ENCODE measurements at regions not wholly inside any gene's neighbourhood (a gene's known extent, or its start where the extent isn't known, plus 50 kb on each side); places are given as distances from the start of the nearest gene placed in this dataset.
"Not testable (repeated sequence)": the region's sequence is repeated elsewhere in the genome, so short reads cannot be mapped to it uniquely, and the experiment has no call there.

DNA sequence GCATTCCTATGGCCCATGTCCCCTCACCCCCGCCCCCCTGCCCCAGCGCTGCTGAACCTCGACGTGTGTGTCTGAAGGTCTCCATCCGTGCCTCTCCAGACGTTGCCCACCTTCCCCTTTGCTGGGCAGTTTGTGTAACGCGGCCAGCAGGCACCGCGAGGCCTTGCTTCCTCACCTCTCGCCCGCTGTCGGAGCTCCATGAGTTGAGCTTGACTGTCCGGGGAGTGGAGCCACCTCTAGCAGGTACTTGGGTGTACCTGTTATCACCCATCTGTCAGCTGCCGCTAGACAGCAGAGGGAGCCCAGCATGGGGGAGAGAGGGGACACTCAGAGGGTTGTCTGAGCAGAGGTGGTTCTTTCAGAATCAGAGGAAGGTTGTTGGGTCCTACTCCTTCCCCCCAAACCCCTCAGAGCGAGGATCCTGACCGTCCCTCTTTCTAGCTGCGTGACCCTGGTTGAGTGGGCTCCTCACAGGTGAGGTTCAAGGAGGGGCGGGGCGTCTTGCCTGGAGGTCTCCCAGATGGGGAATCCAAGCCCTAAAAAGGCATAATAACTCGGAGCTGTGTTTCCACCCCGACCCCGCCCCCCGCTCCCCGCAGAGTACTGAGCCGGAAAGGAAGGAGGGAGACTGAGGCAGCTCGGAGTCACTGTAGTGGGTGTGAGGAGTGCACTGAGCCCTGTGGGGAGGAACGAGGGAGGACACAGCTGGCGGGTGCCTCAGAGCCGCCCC lies 184.7 kb downstream of the C9orf50 start:
- no peak for DNase-seq (ENCODE audit: low read depth)

DNA sequence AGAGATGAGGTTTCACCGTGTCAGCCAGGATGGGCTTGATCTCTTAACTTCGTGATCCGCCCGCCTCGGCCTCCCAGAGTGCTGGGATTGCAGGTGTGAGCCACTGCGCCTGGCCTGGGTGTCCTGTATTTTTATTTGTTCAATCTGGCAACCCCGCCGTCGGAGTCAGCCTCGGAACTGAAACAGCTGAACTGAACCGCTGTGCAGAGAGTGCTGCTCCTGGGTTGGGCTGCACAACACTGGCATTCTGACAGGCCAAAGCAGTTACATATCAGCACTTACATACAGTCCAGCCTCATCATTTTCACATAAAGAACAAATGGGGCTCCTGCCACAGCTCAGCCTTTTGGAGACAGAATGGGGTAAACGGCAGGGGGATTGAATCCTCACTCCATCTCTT lies 185.6 kb downstream of the C9orf50 start:
- no peak for DNase-seq (ENCODE audit: low read depth)

DNA sequence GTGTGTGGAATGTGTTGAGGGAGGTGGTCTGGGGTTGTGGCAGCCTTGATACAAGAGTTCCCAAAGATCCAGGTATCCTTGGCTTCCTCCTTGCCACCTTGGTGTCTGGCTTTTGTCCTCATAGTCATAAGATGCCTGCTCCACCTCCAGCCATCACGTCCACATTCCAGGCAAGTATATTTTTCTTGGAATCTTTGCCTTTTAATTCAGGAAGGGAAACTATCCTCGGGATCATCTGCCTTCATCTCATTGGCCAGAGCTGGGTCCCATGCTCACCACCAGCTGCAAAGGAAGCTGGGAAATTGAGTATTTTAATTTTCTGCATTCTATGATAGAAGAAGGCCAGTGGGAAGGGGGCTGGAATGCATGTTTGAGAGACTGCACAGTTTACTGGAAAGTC lies 186.7 kb downstream of the C9orf50 start:
- DNase-seq (ENCODE audit: low read depth), result no peak

DNA sequence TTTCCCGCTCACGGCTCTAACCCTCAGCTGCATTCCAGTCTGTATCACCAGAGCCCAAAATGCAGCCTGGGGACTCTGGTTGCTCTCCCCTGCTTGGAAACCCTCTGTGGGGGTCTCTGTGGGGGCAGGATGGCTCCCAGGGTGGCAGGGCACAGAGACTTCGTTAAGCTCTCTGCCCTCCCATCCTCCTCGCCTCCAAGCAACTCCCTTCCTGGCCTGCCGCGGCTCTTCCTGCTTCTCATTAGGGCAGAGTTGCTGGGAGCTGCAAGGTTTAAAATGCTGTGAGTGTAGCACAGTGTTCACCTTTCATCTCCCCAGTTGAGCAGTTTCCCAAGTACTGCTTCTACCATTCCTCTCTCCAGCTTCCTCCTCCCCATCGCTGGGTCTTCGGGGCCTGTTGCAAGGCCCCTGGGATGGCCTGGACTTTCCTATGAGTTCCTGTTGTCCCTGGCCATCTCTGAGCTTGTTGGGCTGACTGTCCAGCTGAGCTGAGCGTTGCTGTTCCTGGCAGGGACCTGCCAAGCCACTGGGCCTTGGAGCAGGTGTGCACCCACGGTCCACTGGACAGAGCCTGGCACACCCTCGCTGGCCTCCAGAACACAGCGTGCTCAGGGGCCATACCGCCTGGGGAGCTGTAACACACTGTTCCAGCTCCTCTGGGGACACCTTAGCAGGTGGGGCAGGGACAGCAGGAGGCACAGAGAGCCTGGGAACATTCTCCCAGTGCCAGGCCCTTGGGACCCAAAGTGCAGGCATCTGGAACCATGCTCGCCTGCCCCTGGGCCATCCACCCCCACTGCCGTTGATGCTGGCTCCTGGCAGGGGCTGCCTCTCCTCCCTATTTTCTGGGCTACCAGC lies 188.4 kb downstream of the C9orf50 start:
- DNase-seq (ENCODE audit: low read depth), result no peak

DNA sequence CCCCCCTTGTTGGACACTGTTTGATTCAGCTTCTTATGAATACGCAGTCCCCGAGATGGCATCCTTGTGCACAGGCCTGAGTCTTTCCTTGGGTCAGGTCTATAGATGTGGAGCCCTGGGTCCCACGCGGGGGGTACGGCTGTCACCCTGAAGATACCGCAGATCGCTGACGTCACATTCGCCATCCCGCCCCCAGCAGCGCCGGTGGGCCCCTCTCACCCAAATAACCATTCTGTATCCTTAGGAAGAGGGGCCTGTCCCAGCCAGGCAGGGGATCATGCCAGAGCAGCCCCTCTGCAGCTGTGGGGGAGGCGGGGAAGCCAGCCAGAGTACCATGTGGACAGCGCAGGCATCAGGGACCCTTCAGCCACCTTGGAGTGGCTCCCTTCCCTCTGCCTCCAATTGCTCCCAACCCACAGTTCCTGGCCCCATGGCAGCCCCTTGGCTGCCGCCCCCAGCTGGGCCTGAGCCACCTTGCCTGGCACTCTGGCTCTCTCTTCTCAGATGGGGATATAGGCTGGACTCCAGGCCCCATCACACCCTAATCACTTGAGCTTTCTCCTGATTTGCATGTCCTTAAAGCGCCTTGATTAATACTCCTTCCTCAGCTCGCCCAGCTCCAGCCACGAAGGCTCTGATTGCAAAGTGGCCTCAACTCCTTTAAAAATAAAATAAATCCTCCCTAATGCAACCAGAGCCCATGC lies 189.8 kb downstream of the C9orf50 start:
- no peak for DNase-seq (ENCODE audit: low read depth)

DNA sequence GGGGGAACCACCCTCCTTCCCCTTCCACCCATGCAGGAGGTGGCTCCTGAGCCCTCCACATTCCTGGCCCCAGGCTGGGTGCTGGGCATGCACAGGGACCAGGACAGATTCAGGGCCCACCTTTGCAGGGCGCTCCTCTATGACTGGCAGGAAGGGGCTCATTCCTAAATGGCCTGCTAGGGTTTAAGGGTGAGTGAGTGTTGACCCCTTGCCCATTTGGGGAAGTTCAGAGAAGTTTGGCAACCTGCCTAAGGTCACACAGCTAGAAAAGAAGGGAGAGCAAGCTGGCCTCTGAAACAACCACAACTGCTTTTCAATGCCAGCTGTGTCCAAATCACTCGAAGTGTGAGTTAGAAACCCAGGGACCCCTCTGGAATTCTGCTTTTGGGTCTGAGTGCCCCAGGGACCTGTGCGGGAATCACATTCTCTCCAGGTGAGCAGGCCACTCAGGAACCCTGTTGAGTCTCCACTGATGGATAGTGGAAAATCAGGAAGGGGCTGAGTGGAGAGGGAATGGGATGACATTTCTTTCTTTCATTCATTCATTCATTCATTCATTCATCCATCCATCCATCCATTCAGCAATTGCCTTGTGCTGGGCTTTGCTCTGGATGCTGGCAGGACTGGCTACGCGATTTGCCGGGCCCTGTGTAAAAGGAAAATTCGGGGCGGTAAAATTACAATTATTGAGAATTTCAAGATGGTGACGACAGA lies 191.9 kb downstream of the C9orf50 start:
- DNase-seq (ENCODE audit: low read depth), result no peak

DNA sequence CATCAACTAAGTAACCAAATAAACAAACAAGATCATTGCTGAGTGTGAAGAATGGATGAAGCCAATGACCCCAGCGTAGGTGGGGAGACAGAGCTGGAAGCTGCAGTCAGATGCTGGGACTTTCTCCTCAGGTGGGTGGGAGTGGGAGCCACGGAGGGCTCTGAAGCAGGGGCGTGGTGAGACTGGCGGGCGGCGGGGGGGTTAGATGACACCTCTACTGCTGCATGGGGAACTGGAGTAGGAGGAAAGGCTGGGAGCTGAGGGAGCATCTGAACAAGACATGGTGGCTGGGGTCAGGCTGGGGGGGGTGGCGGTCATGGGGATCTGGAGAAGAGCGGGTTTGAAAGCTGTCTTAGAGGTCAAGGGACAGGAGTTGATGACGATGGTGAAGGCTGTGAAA lies 193.8 kb downstream of the C9orf50 start:
- no peak for DNase-seq (ENCODE audit: low read depth)

DNA sequence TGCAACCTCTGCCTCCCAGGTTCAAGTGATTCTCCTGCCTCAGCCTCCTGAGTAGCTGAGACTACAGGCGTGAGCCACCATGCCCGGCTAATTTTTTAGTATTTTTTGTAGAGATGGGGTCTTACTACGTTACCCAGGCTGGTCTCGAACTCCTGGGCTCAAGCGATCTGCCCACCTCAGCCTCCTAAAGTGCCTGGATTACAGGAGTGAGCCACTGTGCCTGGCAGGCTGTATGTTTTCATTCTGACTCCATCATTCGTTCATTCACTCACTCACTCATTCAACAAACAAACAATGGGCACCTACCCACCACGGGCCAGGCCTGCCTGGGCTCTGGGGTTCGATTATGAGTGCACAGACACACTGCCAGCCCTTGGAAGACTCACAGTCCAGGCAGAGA lies 197.1 kb downstream of the C9orf50 start:
- not testable (repeated sequence) for DNase-seq (ENCODE audit: low read depth)

DNA sequence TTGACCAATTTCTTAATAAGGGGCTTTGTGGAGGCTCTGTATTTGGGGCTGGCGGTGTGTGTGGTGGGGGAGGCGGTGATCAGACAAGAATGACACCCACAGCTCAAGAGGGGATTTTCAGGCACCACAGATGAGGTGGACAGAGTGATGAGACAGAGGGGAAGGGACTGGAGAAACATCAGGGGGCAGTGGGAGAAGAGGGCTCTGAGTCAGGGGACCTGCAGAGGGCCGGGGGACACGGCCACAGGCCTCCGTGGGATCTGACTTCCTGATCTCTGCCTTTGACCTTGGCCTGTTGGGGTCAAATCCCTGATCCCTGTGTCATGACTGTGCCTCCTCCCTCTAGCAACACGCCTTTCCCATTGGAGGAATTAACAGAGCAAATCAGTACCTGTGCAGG lies 197.7 kb downstream of the C9orf50 start:
- no peak for DNase-seq (ENCODE audit: low read depth)

DNA sequence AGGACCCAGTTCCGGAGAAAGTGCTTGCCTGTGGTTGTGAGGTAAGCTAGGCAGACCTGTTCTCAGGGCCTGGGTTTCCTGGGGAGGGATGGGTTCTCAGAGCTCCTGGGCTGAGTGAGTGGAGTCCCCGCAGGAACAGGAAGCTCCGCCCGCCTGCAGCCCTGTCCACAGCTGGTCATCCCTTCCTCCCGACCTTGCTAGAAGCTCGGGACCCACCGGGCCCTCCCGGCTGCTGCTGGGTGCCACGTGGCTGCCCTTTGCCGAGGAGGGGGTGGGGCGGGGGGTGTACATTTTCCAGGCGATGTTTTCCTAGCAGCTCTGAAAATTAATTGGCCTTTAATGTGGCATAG lies 198.1 kb downstream of the C9orf50 start:
- DNase-seq (ENCODE audit: low read depth), result no peak

DNA sequence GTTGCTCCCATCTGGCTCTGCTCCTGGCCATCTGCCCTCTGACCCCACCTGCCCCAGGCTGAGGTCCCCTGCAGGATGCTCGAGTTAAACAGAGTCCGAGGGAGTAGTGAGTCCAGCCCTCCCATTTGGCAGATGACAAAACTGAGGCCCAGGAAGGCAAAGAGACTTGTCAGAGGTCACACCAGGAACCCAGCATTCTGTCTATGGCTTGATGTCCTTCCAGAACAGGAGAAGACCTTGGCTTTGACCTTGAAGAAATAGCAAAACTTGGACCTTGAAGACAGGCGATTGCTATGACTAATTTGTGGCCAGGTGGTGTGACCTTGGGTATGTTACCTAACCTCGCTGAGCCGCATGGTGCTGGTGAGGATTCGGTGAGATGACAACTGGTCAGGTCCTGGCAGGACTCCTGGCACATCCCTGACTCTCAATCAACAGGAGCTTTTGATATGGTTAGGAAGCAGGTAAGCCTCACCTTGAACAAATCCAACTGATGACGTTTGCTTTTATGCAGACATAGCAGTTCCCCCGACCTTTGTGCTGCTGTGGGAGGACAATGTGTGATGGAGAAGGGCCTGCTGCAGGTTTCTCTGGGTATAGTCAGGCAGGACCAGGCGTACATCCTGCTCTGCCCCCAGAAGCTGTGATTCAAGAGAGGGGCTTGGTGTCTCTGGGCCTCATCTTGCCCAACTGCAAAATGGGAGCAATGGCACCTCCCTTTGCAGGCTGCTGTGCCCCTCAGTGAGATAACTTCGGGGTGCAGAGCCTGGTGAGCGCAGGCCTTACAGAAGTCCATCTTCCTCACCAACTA lies 198.7 kb downstream of the C9orf50 start:
- no peak for DNase-seq (ENCODE audit: low read depth)

DNA sequence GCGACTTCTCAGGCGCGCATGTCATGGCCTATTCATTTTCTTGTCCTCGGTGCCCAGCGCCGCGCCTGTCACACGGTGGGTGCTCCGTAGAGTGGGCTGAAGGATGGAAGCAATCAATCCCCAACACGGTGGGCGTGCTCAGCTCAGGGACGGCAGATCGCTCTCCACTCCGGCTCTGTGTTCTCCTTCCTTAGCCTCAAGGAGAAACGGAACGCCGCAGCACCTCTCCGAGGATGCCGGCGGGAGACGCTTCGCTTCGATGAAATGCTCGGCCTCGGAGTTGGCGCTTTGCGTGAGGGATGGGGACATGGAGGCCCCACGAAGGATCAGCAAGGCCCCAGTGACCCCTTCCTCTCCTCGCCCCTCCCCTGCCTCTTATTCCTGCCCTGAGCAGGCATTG lies 199.5 kb downstream of the C9orf50 start:
- DNase-seq (ENCODE audit: low read depth), result no peak

DNA sequence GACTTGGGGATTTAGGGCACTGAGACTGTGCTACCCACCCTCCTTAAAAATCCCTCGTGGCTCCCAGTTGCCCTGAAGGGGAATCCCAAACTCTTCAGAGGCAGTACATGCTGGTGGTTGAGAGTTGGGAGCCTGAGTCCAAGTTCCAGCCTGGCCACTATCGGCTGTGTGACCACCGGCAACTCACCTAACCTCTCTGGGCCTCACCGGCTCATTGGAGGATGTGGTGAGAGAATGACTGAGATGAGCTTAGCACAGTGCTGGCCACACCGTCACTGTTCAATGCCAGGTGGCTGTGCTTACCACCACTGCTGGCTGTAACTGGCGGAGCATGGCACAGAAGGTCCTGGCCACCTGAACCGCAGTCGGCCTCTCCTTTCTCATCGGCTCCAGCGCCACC lies 200.2 kb downstream of the C9orf50 start:
- DNase-seq (ENCODE audit: low read depth), result no peak

DNA sequence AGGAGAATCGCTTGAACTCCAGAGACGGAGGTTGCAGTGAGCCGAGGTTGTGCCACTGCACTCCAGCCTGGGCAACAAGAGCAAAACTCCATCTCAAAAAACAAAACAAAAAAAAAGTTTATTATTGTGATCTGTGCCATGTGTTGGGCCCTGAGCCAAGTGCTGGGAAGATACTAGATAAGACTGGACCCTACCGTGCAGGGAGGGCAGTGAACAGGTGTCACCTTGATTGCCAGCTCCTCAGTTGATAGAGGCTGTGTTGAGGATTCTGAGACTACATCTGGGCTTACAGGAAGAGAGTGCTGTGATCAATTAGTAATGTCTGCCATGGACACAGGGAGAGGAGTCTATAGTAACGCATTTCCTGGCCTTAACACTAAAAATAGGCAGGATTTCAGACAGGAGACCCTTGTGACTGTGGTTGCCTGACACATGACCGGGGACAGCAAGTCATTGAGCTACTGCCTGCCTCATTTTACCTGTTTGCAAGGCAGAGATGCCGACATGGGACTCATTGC lies 201.5 kb downstream of the C9orf50 start:
- DNase-seq (ENCODE audit: low read depth), result no peak

DNA sequence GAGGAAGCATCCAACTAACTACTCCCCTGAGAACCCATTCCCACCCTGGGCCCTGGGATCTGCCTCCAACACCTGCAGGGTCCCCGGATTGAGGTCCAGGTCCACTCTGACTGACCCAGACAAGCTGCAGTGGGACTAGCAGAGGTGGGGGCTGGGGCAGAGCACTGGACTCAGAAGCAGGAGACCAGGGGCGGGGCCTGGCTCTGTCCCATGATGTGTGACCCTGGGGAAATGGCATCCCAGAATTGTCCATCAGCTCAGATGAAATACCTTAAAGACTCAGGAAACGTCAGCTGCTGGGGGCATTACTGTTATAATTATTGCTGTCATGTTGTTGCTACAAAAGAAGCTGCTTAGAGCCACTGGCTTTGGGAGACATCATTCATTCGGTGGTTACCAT lies 202.4 kb downstream of the C9orf50 start:
- no peak for DNase-seq (ENCODE audit: low read depth)

DNA sequence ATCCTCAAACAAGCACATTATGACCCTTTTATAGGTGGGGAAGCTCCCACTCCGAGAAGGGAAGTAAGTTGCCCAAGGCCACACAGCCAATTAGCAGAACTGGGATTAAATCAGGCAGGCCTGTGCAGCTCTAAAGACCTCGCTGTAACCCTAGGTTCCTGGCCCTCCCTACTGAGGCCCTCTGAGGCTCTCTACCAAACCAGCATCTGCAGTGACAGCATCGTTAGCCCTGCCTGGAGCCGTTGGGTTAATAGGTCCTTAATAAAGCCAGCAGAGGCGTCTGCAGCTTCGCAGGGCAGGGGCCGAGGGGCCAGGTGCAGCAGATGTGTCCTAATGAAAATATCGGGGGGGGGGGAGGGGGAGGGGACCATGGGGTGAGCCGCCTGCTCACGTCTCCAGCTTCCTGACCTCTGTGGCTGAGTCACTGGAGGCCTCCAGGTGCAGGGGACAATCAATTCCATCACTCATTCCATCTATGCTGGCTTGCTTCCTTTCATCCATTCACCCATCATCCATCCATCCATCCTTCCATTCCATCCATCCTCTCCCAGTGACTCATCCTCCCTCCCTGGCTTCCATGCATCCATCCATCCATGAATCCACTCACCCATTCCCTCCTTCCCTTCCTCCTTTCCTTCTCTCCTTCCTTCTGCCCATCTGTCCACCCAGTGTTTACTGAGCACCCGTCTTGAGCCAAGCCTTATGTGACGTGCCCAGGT lies 203.9 kb downstream of the C9orf50 start:
- no peak for DNase-seq (ENCODE audit: low read depth)

DNA sequence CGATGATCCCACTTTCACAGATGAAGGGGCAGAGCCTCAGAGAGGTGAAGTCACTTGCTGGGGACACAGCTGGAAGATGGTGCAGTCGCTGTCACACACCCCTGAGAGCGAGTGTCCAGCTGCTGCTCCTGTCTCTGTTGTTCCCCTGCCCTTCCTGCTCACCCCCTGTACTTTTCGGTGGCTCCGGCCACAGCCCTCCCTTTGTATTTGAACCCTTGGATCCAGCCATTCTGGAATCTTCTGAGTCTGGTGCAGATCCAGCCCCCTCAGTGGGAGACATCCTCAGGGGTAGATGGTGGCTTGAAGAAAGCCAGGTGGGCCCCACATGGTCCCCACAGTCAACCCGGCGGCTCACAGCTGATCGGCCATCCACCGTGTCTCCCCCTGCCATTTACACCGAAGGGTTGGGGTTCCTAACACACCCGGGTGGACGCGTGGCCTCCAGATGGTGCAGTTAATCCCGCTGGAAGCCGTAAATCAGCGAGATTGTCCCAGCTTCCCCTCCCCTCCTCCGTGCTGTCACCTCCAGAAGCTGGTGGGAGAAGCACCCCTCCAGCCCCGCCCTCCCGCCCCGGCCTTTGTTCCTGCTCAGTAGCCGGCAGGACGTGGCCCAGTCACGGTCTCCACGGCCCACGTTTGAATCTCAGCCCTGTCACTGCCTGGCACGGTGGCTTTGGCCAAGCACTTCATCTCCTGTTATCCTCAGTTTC lies 204.8 kb downstream of the C9orf50 start:
- DNase-seq (ENCODE audit: low read depth), result no peak

DNA sequence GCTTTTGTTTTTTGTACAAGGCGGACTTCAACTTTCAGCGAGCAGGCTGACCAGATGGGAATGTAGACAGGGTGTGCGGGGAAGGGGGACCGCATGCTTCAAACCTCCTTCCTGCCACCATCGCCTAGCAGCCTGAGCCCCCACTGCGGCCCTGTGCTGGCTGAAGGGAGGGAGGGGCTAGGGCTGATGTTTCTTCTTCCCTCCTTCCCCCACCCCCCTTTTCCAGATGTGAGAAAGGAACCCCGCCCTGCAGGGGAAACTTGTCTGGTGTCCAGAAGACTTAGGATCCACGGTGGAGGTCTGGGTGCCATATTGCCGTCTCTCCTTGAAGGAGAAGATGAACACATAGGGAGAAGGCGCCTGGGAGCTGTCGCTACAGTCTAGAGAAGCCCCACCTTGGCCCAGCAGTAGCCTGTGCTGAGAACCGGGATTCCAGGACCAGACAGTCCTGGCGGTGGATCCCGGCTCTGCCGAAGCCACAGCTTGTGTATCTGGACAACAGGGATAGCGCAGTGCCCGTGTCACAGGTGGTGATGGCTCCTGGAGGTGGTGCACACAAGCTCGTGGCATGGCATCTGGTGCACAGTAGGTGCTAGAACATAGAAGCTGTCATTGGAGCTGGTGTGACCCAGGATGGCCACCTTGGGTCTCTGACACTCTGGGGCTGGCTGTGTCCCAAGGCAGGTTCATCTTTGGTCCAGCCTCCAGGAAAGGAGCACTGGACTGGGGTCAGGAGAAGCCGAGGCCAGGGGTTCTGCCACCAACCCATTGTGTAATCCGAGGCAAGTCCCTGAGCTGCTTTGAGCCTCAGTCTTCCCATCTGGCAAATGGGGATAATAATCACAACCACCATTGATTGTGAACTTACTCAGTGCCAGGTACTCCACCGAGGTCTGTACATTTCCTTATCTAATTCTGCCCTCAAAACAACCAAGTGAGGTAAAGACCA lies 205.6 kb downstream of the C9orf50 start:
- DNase-seq (ENCODE audit: low read depth), result no peak
